GM19023 (cell line): ENCODE measurements at regions not wholly inside any gene's neighbourhood (a gene's known extent, or its start where the extent isn't known, plus 50 kb on each side); places are given as distances from the start of the nearest gene placed in this dataset.

Experiments used
- ATAC-seq: cut with Tn5 transposase; IDR thresholded peaks from one replicate; pipeline ENCODE4 v1.9.1; 2021; ENCODE audit warnings: mild to moderate bottlenecking, moderate library complexity; ENCODE audit not compliant: unreplicated experiment

DNA sequence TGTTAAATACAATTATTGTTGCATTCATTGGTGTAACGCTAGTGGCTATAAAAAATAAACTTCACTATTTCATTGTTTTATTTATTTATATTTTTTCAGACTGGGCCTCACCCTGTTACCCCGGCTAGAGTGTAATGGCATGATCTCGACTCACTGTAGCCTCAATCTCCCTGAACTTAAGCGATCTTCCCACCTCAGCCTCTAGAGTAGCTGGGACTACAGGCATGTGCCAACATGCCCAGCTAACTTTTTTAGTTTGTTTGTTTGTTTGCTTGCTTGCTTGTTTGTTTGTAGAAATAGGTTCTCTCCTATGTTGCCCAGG, 387.4 kb upstream of the PTBP2 start:
- ATAC-seq, result no peak

DNA sequence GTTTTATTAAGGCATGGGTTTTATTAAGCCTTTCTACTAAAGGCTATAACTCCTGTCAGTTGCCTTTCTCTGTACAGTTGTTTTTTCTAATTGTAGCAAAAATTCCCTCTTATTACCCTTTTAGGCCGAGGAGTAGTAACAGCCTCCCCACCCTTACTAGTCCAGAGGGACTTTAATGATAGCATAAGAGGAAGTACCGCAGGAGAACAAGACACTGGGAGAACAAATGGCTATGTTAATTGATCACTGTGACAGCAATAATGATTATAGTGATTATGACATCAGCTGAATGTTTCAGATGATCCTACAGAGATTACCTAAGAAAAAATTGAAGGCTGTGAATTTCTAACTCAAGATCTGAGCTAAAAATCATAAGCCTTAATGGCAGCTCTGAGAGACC, 383.0 kb upstream of the PTBP2 start:
- no peak for ATAC-seq

GRCh38 chr1:96340686-96341085, 380.9 kb upstream of the PTBP2 start:
- ATAC-seq, result no peak

GRCh38 chr1:96346719-96347118, 374.9 kb upstream of the PTBP2 start:
- no peak for ATAC-seq

- ATAC-seq, result no peak
Measured at GRCh38 chr1:96349896-96350295, 371.7 kb upstream of the PTBP2 start.

GRCh38 chr1:96352733-96353132, 368.9 kb upstream of the PTBP2 start:
- ATAC-seq, result no peak

GRCh38 chr1:96355521-96355920, 366.1 kb upstream of the PTBP2 start:
- no peak for ATAC-seq

- no peak for ATAC-seq
Measured at GRCh38 chr1:96355961-96356360, 365.6 kb upstream of the PTBP2 start.

- no peak for ATAC-seq
Measured at GRCh38 chr1:96357141-96357765, 364.3 kb upstream of the PTBP2 start.

DNA sequence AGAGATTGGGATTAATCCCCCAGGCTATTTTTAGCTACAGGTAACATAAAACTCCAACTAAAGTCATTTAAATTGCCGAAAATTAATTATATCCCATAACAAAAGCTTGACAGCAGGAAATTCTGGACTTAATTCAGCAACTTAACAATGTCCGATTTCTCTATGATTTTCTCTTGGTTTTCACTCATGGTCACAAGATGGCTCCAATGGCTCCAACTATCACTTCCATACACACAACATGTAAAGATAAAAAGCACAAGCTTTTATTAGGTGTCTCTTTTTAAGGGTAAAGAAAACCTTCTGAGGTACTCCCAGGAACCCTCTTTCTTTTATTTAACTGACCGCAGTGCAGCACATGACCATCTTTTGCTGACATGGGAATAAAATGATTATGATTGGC, 363.5 kb upstream of the PTBP2 start:
- ATAC-seq, result no peak

GRCh38 chr1:96360036-96360795, 361.4 kb upstream of the PTBP2 start:
- no peak for ATAC-seq

- no peak for ATAC-seq
Measured at GRCh38 chr1:96361271-96361856, 360.2 kb upstream of the PTBP2 start.

- ATAC-seq, result no peak
Measured at GRCh38 chr1:96361961-96362360, 359.6 kb upstream of the PTBP2 start.

DNA sequence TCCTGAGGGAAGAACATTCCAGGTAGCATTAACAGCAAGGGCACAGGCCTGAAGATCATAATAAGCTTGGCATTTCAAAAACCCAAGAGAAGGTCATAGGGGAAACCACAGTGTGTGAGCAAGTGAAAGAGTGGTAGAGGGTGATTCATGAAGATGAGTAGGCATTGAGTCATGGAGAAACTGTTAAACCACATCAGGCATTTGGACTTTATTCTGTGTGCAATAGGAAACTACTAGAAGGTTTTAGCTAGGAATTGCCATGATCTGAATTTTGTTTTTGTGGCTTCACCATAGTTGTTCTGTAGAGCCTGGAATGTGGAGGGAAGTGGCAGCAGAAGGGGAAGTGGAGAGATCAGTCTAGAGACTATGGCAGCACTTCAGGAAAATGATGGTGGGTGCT, 359.0 kb upstream of the PTBP2 start:
- no peak for ATAC-seq

GRCh38 chr1:96363826-96364225, 357.8 kb upstream of the PTBP2 start:
- no peak for ATAC-seq

GRCh38 chr1:96364576-96364975, 357.0 kb upstream of the PTBP2 start:
- ATAC-seq, result no peak

DNA sequence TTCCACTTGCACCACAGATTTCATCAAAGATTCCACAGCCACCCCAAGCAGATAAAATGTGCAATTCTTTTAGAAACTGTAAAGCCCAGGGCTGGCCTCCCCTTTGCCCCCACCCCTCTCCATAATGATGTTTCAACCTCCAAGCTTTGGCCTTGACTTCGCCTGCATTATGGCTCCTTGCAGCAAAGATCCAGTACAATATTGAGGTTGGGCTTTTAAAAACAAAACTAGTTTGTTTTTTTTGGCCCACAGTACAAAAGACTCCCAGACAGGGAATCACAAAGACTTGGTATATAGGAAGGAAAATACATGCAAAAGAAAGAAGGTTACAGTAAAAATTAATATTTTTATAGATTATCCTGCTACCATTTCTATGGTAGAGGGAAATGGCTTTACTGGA, 356.5 kb upstream of the PTBP2 start:
- no peak for ATAC-seq

- no peak for ATAC-seq
Measured at GRCh38 chr1:96365596-96366390, 355.8 kb upstream of the PTBP2 start.

GRCh38 chr1:96366516-96366915, 355.1 kb upstream of the PTBP2 start:
- no peak for ATAC-seq

DNA sequence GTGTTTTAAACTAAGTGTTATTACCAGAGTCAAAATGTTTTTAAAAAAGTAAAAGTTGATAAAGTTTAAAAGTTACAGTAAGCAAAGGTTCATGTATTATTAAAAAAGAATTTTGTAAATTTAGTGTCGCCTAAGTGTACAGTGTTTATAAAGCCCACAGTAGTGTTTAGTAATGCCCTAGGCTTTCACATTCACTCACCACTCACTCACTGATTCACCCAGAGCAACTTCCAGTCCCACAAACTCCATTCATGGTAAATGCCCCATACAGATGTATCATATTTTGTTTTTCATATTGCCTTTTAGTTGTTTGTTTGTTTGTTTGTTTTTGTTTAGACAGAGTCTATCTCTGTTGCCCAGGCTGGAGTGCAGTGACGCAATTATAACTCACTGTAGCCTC, 353.8 kb upstream of the PTBP2 start:
- no peak for ATAC-seq

DNA sequence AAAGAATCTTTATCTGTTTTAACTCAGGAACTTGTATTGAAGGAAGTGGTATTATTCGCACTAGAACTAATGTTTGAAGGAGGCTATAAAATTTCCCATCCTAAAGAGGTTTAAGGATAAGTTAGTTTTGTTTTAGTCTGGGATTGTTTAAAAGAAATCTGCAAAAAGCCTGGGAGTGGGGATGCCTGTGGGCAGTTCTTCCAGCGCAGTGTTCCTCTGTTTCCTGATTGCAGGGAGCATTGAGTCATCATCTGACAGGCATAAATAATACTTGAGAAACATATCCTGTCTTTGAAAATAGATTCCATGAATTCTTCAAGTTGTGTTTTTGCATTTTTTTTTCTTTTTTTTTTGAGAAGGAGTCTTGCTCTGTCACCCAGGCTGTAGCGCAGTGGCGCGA, 350.8 kb upstream of the PTBP2 start:
- no peak for ATAC-seq

GRCh38 chr1:96372881-96373280, 348.7 kb upstream of the PTBP2 start:
- no peak for ATAC-seq
